ENCODE measurements at regions not wholly inside any gene's neighbourhood (a gene's known extent, or its start where the extent isn't known, plus 50 kb on each side); places are given as distances from the start of the nearest gene placed in this dataset.

DNA sequence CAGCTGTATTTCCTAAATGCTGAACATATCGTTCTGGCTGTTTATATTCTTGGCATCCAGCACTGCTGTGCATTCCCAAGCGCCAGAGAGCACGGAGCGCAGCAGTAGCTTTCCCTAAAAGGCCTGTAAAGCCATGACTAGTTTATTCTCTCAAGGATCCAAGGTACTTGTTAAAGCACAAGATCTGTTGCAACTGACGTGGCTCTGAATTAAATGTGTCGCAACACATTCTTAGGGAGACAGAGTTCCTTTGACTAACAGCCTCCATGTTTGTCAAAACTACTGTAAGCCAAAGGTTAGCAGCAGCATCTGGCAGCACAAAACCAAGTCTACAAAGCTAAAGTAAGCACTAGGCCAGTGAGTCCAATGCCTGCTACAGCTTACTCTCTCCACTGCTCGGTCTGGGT lies 188.6 kb upstream of the FN1 start:
- Histone ChIP-seq H3K36me3 (ENCODE audit: control insufficient read depth in 5 of 5, insufficient read depth in 5 of 5, low read length in 5 of 5) (no peaks in the 10 kb centered on the region), H3K9ac (ENCODE audit: low read length in 5 of 5) (no peak overlapping the region), H3K27me3 (ENCODE audit: control insufficient read depth in 5 of 5, insufficient read depth in 4 of 5, low read length in 5 of 5) (no peaks in the 10 kb centered on the region), H3K4me3 (ENCODE audit: low read depth in 1 of 5, low read length in 5 of 5) (no peak overlapping the region), H3K9me3 (ENCODE audit: control insufficient read depth in 5 of 5, low read length in 5 of 5) (no peaks in the 10 kb centered on the region), H3K27ac (ENCODE audit: low read depth, low read length) (peak overlapping the region; percentile 32), H3K4me1 (ENCODE audit: control insufficient read depth in 5 of 5, insufficient read depth in 5 of 5, low read length in 5 of 5) (peaks cover 0 to 14% (median 9%) of the 10 kb centered on the region in 5 donors)

DNA sequence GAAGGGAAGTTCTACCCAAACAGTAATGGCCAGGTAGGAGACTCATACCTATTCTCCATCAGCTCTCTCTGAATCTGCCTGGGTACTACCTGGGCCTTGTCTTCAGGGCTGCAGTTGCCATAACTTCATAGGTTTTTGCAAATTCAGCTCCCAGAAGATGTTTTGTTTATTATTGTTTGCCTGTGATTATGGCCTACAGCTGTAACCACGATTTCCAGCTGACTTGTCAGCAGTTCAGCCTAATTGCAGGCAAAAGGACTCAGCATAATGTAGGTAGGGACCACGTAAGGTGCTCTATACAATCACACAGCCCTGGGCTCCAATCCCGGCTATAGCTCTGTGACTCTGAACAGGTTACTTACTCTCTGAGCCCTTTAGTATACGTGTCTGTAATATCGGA lies 187.0 kb upstream of the FN1 start:
- Histone ChIP-seq H3K9ac (ENCODE audit: low read length in 5 of 5) (no peak overlapping the region), H3K27me3 (ENCODE audit: control insufficient read depth in 5 of 5, insufficient read depth in 4 of 5, low read length in 5 of 5) (no peaks in the 10 kb centered on the region), H3K4me3 (ENCODE audit: low read depth in 1 of 5, low read length in 5 of 5) (no peak overlapping the region), H3K27ac (ENCODE audit: low read depth, low read length) (no peak overlapping the region), H3K9me3 (ENCODE audit: control insufficient read depth in 5 of 5, low read length in 5 of 5) (no peaks in the 10 kb centered on the region), H3K36me3 (ENCODE audit: control insufficient read depth in 5 of 5, insufficient read depth in 5 of 5, low read length in 5 of 5) (no peaks in the 10 kb centered on the region), H3K4me1 (ENCODE audit: control insufficient read depth in 5 of 5, insufficient read depth in 5 of 5, low read length in 5 of 5) (peaks cover 0 to 14% (median 9%) of the 10 kb centered on the region in 5 donors)

DNA sequence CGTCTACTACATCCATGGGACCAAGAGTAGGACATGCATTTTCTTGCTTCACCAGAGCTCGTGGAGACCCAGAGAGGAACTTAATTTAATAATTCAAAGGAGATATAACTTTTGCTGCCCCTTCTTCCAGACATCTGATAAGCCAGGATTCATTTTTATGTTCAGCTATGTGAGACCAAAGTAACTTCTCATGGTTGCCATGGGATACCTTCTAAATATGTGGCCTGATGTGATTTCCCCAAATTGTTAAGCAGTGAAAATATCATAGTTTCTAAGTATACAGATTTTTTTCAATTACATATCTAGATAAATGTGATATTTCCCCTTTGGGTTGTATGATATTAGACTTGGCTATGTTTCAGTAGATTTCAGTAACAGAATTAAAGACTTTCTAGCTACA lies 185.5 kb upstream of the FN1 start:
- H3K4me3 ChIP-seq (ENCODE audit: low read depth in 1 of 5, low read length in 5 of 5) = no peak overlapping the region
- no peaks in the 10 kb centered on the region for H3K36me3 ChIP-seq (ENCODE audit: control insufficient read depth in 5 of 5, insufficient read depth in 5 of 5, low read length in 5 of 5)
- H3K9ac ChIP-seq (ENCODE audit: low read length in 5 of 5) = no peak overlapping the region
- H3K4me1 ChIP-seq (ENCODE audit: control insufficient read depth in 5 of 5, insufficient read depth in 5 of 5, low read length in 5 of 5) = peaks cover 0 to 14% (median 9%) of the 10 kb centered on the region in 5 donors
- no peaks in the 10 kb centered on the region for H3K27me3 ChIP-seq (ENCODE audit: control insufficient read depth in 5 of 5, insufficient read depth in 4 of 5, low read length in 5 of 5)
- no peak overlapping the region for H3K27ac ChIP-seq (ENCODE audit: low read depth, low read length)
- H3K9me3 ChIP-seq (ENCODE audit: control insufficient read depth in 5 of 5, low read length in 5 of 5) = peaks cover 0 to 4% (median 0%) of the 10 kb centered on the region in 5 donors

DNA sequence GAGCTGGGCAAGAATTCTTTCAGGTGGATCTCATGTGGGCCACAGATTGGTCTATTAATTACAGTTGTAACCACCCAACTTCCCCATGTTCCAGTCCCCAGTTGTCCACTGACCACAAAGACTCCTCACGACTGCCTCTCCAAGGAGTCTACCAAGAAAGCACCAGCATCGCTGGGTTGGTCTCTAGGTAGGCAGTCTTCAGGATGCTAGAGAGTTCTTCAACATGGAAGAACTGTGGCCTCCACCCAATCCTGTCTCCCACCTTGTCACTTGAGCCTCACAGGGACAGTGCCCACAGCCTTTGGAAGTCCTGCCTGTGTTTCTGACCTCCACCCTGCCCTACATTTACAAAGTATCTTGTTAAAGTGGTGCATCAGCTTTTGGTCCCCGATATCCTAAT lies 184.7 kb upstream of the FN1 start:
- Histone ChIP-seq H3K4me3 (ENCODE audit: low read depth in 1 of 5, low read length in 5 of 5) (no peak overlapping the region), H3K9me3 (ENCODE audit: control insufficient read depth in 5 of 5, low read length in 5 of 5) (peaks cover 0 to 4% (median 0%) of the 10 kb centered on the region in 5 donors), H3K4me1 (ENCODE audit: control insufficient read depth in 5 of 5, insufficient read depth in 5 of 5, low read length in 5 of 5) (peaks cover 0 to 14% (median 9%) of the 10 kb centered on the region in 5 donors), H3K36me3 (ENCODE audit: control insufficient read depth in 5 of 5, insufficient read depth in 5 of 5, low read length in 5 of 5) (no peaks in the 10 kb centered on the region), H3K9ac (ENCODE audit: low read length in 5 of 5) (no peak overlapping the region), H3K27ac (ENCODE audit: low read depth, low read length) (no peak overlapping the region), H3K27me3 (ENCODE audit: control insufficient read depth in 5 of 5, insufficient read depth in 4 of 5, low read length in 5 of 5) (no peaks in the 10 kb centered on the region)

DNA sequence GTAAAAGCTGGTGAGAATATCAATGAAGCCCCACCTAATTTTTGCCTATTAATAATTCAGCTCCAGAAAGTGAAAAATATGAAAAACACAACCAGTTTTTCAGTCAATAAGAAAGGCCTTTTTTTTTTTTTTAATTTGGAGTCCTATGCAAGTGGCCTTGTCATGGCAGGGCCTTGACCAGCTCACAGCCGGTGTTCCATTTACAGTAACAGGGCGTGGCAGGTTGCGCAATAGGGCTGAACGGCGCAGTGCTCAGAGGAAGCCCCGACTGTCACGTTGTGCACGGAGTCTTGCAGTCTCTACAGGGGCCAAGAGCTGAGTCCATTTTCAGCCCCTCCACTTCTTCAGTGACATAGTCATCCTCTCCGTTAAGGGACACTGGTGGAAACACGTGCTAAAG lies 184.1 kb upstream of the FN1 start:
- no peak overlapping the region for H3K9ac ChIP-seq (ENCODE audit: low read length in 5 of 5)
- no peak overlapping the region for H3K27ac ChIP-seq (ENCODE audit: low read depth, low read length)
- no peaks in the 10 kb centered on the region for H3K27me3 ChIP-seq (ENCODE audit: control insufficient read depth in 5 of 5, insufficient read depth in 4 of 5, low read length in 5 of 5)
- H3K4me1 ChIP-seq (ENCODE audit: control insufficient read depth in 5 of 5, insufficient read depth in 5 of 5, low read length in 5 of 5) = peaks cover 0 to 12% (median 9%) of the 10 kb centered on the region in 5 donors
- no peak overlapping the region for H3K4me3 ChIP-seq (ENCODE audit: low read depth in 1 of 5, low read length in 5 of 5)
- H3K9me3 ChIP-seq (ENCODE audit: control insufficient read depth in 5 of 5, low read length in 5 of 5) = peaks cover 0 to 4% (median 0%) of the 10 kb centered on the region in 5 donors
- no peaks in the 10 kb centered on the region for H3K36me3 ChIP-seq (ENCODE audit: control insufficient read depth in 5 of 5, insufficient read depth in 5 of 5, low read length in 5 of 5)

DNA sequence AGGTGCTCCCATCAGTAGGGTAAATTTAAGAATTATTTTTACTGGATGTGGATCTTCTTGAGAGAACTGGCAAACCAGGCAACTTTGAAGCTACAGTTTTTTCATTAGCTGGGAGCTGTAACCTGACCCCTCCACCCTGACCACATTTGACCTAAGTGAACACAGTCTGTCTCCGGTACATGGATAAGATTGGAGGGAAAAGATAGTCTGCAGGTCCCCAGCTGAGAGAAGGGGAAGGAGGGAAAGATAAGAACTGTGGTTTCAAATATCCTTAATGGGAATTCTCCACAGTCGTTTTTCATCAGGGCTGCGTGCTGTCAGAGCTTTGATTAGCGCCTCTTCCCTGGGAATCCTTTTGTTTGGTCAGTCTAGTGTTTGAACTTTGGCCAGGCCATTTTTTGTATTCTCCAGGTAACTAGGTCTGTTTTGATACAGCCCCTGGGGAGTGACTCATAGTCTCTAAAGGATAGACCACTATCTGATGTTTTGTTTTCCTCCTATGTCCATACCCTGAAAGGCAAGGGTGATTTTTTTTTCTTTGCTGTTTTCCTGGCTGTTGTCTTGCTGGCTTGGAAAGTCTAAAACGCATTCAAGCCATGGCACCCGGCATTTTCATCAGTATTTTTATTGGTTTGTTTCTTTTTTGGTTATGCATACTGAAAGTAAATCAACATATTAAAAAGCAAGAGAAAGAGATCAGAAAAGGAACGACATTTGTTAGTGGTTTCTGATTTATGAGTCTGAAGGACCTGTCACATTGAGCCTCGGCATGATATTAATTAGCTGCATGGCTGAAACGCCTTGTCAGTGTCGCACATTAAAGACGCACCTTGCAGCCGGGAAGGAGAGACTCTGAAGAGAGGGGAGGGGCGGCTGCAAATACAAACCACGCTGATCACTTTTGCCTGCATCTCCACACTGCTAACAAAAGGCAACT lies 183.4 kb upstream of the FN1 start:
- peaks cover 0 to 5% (median 5%) of the 10 kb centered on the region in 5 donors for H3K4me1 ChIP-seq (ENCODE audit: control insufficient read depth in 5 of 5, insufficient read depth in 5 of 5, low read length in 5 of 5)
- H3K27ac ChIP-seq (ENCODE audit: low read depth, low read length) = no peak overlapping the region
- H3K36me3 ChIP-seq (ENCODE audit: control insufficient read depth in 5 of 5, insufficient read depth in 5 of 5, low read length in 5 of 5) = no peaks in the 10 kb centered on the region
- H3K4me3 ChIP-seq (ENCODE audit: low read depth in 1 of 5, low read length in 5 of 5) = no peak overlapping the region
- peaks cover 0 to 4% (median 0%) of the 10 kb centered on the region in 5 donors for H3K9me3 ChIP-seq (ENCODE audit: control insufficient read depth in 5 of 5, low read length in 5 of 5)
- H3K27me3 ChIP-seq (ENCODE audit: control insufficient read depth in 5 of 5, insufficient read depth in 4 of 5, low read length in 5 of 5) = no peaks in the 10 kb centered on the region
- H3K9ac ChIP-seq (ENCODE audit: low read length in 5 of 5) = no peak overlapping the region

DNA sequence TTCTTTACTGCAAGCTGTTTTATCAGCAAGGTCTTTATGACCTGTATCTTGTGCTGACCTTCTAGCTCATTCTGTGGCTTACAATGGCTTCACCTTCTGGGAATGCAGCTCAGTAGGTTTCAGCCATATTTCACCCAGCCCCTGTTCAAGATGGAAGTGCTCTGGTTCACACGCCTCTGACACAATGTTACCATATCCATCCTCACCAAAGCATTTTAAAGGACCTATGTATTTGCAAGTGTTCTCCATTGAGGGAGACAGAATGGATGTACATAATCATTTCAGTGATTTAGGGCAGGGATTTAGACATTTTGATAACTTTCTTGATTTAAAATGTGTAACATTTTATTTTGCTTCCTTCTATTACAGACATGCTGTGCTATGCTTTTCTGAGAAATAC lies 182.3 kb upstream of the FN1 start:
- no peaks in the 10 kb centered on the region for H3K4me1 ChIP-seq (ENCODE audit: control insufficient read depth in 5 of 5, insufficient read depth in 5 of 5, low read length in 5 of 5)
- no peaks in the 10 kb centered on the region for H3K36me3 ChIP-seq (ENCODE audit: control insufficient read depth in 5 of 5, insufficient read depth in 5 of 5, low read length in 5 of 5)
- no peak overlapping the region for H3K9ac ChIP-seq (ENCODE audit: low read length in 5 of 5)
- peaks cover 0 to 4% (median 0%) of the 10 kb centered on the region in 5 donors for H3K9me3 ChIP-seq (ENCODE audit: control insufficient read depth in 5 of 5, low read length in 5 of 5)
- no peaks in the 10 kb centered on the region for H3K27me3 ChIP-seq (ENCODE audit: control insufficient read depth in 5 of 5, insufficient read depth in 4 of 5, low read length in 5 of 5)
- no peak overlapping the region for H3K27ac ChIP-seq (ENCODE audit: low read depth, low read length)
- no peak overlapping the region for H3K4me3 ChIP-seq (ENCODE audit: low read depth in 1 of 5, low read length in 5 of 5)

DNA sequence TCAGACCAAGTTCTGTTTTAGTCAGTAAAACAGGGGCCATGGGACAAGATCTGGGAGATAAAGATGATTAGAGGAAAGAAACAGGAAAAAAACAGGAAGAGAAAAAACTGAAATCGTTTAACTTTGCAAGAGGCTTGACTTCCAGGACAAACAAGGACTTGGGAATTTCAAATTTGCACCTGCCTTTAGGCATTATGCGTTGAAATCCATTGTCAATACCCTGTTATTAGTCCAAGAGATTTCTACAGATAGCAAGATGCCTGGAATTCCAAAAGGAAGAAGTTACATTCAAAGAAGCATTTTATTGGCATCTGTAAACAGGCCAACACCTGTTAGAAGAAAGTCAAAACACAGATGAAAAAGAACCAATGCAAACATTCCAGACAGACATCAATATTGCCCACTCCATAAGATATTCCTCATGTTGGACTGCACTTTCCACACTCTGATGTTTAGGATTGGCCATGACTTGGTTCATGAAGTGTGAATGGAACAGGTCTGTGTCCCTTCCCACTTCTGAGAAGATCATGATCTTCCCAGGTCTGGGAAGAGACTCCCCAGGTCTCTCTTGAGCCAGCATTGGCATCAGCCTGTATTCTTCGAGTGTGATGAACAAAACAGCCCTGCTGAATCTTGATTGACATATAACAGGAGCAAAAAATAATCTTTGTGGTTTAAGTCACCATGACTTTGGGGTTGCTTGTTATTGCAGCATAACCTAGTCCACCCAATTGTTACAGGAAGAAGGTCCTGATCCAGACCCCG lies 181.4 kb upstream of the FN1 start:
- H3K4me3 ChIP-seq (ENCODE audit: low read depth in 1 of 5, low read length in 5 of 5) = no peak overlapping the region
- H3K4me1 ChIP-seq (ENCODE audit: control insufficient read depth in 5 of 5, insufficient read depth in 5 of 5, low read length in 5 of 5) = no peaks in the 10 kb centered on the region
- no peaks in the 10 kb centered on the region for H3K36me3 ChIP-seq (ENCODE audit: control insufficient read depth in 5 of 5, insufficient read depth in 5 of 5, low read length in 5 of 5)

DNA sequence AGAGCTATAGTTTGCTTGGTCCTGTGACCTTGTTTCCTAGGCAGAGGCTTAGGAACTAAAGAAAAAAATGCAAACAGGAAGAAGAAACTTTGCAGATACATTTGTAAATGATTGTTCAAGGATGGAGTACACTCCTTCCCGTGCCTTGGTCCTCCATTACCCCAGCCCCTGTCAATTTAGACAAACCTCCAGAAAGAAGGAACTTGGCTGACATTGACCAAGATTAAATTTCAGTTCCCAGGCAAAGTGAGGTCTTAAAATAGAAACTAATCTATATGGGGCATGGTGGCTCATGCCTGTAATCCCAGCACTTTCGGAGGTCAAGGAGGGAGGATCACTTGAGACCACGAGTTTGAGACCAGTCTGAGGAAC lies 179.9 kb upstream of the FN1 start:
- no peak overlapping the region for H3K4me3 ChIP-seq (ENCODE audit: low read depth in 1 of 5, low read length in 5 of 5)
- peaks cover 0 to 4% (median 0%) of the 10 kb centered on the region in 5 donors for H3K9me3 ChIP-seq (ENCODE audit: control insufficient read depth in 5 of 5, low read length in 5 of 5)
- no peaks in the 10 kb centered on the region for H3K27me3 ChIP-seq (ENCODE audit: control insufficient read depth in 5 of 5, insufficient read depth in 4 of 5, low read length in 5 of 5)
- H3K36me3 ChIP-seq (ENCODE audit: control insufficient read depth in 5 of 5, insufficient read depth in 5 of 5, low read length in 5 of 5) = no peaks in the 10 kb centered on the region
- no peak overlapping the region for H3K27ac ChIP-seq (ENCODE audit: low read depth, low read length)
- H3K4me1 ChIP-seq (ENCODE audit: control insufficient read depth in 5 of 5, insufficient read depth in 5 of 5, low read length in 5 of 5) = no peaks in the 10 kb centered on the region
- no peak overlapping the region for H3K9ac ChIP-seq (ENCODE audit: low read length in 5 of 5)

More for the DNA sequence above, 181.4 kb upstream of the FN1 start:
- H3K9ac ChIP-seq (ENCODE audit: low read length in 5 of 5) = no peak overlapping the region
- no peaks in the 10 kb centered on the region for H3K27me3 ChIP-seq (ENCODE audit: control insufficient read depth in 5 of 5, insufficient read depth in 4 of 5, low read length in 5 of 5)
- H3K27ac ChIP-seq (ENCODE audit: low read depth, low read length) = no peak overlapping the region
- peaks cover 0 to 4% (median 0%) of the 10 kb centered on the region in 5 donors for H3K9me3 ChIP-seq (ENCODE audit: control insufficient read depth in 5 of 5, low read length in 5 of 5)
